Activated CD4-positive, CD25-positive, alpha-beta regulatory T cell treated with anti-CD3 and anti-CD28 coated beads, Interleukin-2, amount 50 U/mL, for 24 hours (primary cell): ENCODE measurements at regions not wholly inside any gene's neighbourhood (a gene's known extent, or its start where the extent isn't known, plus 50 kb on each side); places are given as distances from the start of the nearest gene placed in this dataset.

Experiments used
- ATAC-seq, 2 donors: fragments of 150-1000 bp; cut with Tn5 transposase; one replicate each; pipeline ENCODE4 v1.10.0; 2021; ENCODE audit warnings: mild to moderate bottlenecking in 1 of 2, moderate library complexity in 1 of 2

- ATAC-seq: no peak
Measured at GRCh38 chr6:105907301-105907700, 178.8 kb upstream of the PRDM1 start.

- ATAC-seq: no peak
Measured at GRCh38 chr6:105902401-105903031, 183.6 kb upstream of the PRDM1 start.

- no peak for ATAC-seq
Measured at GRCh38 chr6:105901583-105901982, 184.6 kb upstream of the PRDM1 start.

GRCh38 chr6:105900125-105900937, 185.8 kb upstream of the PRDM1 start:
- ATAC-seq: peak; percentile 57 to 65

GRCh38 chr6:105898286-105898685, 187.8 kb upstream of the PRDM1 start:
- peak; percentile 74 to 80 for ATAC-seq

- ATAC-seq: no peak
Measured at GRCh38 chr6:105897131-105897530, 189.0 kb upstream of the PRDM1 start.

GRCh38 chr6:105896821-105897095, 189.4 kb upstream of the PRDM1 start:
- ATAC-seq: no peak

- no peak for ATAC-seq
Measured at GRCh38 chr6:105896052-105896820, 189.9 kb upstream of the PRDM1 start.

- ATAC-seq: no peak
Measured at GRCh38 chr6:105894556-105894955, 191.6 kb upstream of the PRDM1 start.

GRCh38 chr6:105893741-105894140, 192.4 kb upstream of the PRDM1 start:
- ATAC-seq: no peak

GRCh38 chr6:105892577-105893262, 193.4 kb upstream of the PRDM1 start:
- ATAC-seq: peak; percentile 41 to 53

- no peak for ATAC-seq
Measured at GRCh38 chr6:105890521-105891244, 195.5 kb upstream of the PRDM1 start.

- no peak for ATAC-seq
Measured at GRCh38 chr6:105889902-105890301, 196.2 kb upstream of the PRDM1 start.

- no peak for ATAC-seq
Measured at GRCh38 chr6:105886814-105887544, 199.2 kb upstream of the PRDM1 start.

- ATAC-seq: no peak
Measured at GRCh38 chr6:105886066-105886813, 199.9 kb upstream of the PRDM1 start.

- no peak for ATAC-seq
Measured at GRCh38 chr6:105884426-105884825, 201.7 kb upstream of the PRDM1 start.

- no peak for ATAC-seq
Measured at GRCh38 chr6:105884011-105884410, 202.1 kb upstream of the PRDM1 start.

- no peak for ATAC-seq
Measured at GRCh38 chr6:105882828-105883227, 203.3 kb upstream of the PRDM1 start.

- ATAC-seq: no peak
Measured at GRCh38 chr6:105882121-105882803, 203.9 kb upstream of the PRDM1 start.

- ATAC-seq: no peak
Measured at GRCh38 chr6:105881608-105882007, 204.5 kb upstream of the PRDM1 start.
